ENCODE measurements at regions not wholly inside any gene's neighbourhood (a gene's known extent, or its start where the extent isn't known, plus 50 kb on each side); places are given as distances from the start of the nearest gene placed in this dataset.

GRCh38 chr12:59234391-59234790, 314.1 kb upstream of the LRIG3 start:
- intact Hi-C loops (cut with micrococcal nuclease; ENCODE audit: unreplicated experiment): no loop called here
- no TSS peak for BruUV-seq (replicated peaks)

GRCh38 chr12:59230334-59230733, 310.0 kb upstream of the LRIG3 start:
- POLR2A ChIA-PET: no interaction called here
- Histone ChIP-seq H3K36me3 (ENCODE audit: control insufficient read depth, insufficient read depth, low read length) (no peaks in the 10 kb centered on the region), H3K4me1 (ENCODE audit: control insufficient read depth, insufficient read depth, low read length) (no peaks in the 10 kb centered on the region), H3K9me3 (ENCODE audit: control insufficient read depth, insufficient read depth, low read depth, low read length) (no peaks in the 10 kb centered on the region), H3K4me3 (ENCODE audit: low read depth in 2 of 2, low read length in 2 of 2) (no peak overlapping the region), H3K27me3 (ENCODE audit: control insufficient read depth, insufficient read depth, low read length) (no peaks in the 10 kb centered on the region), H3K27ac (ENCODE audit: low read length) (no peak overlapping the region)
- ATAC-seq: no peak
- CTCF ChIA-PET: no interaction called here
- TF ChIP-seq REST (IDR thresholded peaks at IDR 0.05; ENCODE audit: insufficient read depth in 1 of 2, low read depth in 2 of 2, low read length in 1 of 2) (no peak), CTCF (IDR thresholded peaks at IDR 0.05) (no peak), TCF7L2 (IDR thresholded peaks at IDR 0.05; ENCODE audit: low read depth, low read length) (no peak), POLR2AphosphoS5 (IDR thresholded peaks at IDR 0.05; ENCODE audit: low read depth, low read length) (no peak), SIN3A (IDR thresholded peaks at IDR 0.05; ENCODE audit: borderline replicate concordance, insufficient read depth, low read depth, low read length) (no peak)
- intact Hi-C loops (cut with micrococcal nuclease; ENCODE audit: unreplicated experiment): no loop called here
- in situ Hi-C loops (cut with HindIII; ENCODE audit: low pct_unique_long_range_greater_than_20kb, low sequenced_read_pairs): no loop called here
- DNase-seq (ENCODE audit: low read depth, low spot score): no peak
- no TSS peak for BruUV-seq (replicated peaks)

More at GRCh38 chr12:59234391-59234790, 314.1 kb upstream of the LRIG3 start:
- ATAC-seq (no peak), DNase-seq (ENCODE audit: low read depth, low spot score) (no peak)
- Histone ChIP-seq H3K4me3 (ENCODE audit: low read depth in 2 of 2, low read length in 2 of 2) (no peak overlapping the region), H3K27me3 (ENCODE audit: control insufficient read depth, insufficient read depth, low read length) (no peaks in the 10 kb centered on the region), H3K9me3 (ENCODE audit: control insufficient read depth, insufficient read depth, low read depth, low read length) (no peaks in the 10 kb centered on the region; the same call in 1 of the 2 replicates), H3K27ac (ENCODE audit: low read length) (no peak overlapping the region), H3K36me3 (ENCODE audit: control insufficient read depth, insufficient read depth, low read length) (no peaks in the 10 kb centered on the region), H3K4me1 (ENCODE audit: control insufficient read depth, insufficient read depth, low read length) (no peaks in the 10 kb centered on the region)
- TF ChIP-seq SIN3A (IDR thresholded peaks at IDR 0.05; ENCODE audit: borderline replicate concordance, insufficient read depth, low read depth, low read length): no peak
- TF ChIP-seq CTCF (IDR thresholded peaks at IDR 0.05): no peak
- TF ChIP-seq REST (IDR thresholded peaks at IDR 0.05; ENCODE audit: insufficient read depth in 1 of 2, low read depth in 2 of 2, low read length in 1 of 2): no peak
- TF ChIP-seq POLR2AphosphoS5 (IDR thresholded peaks at IDR 0.05; ENCODE audit: low read depth, low read length): no peak
- TF ChIP-seq TCF7L2 (IDR thresholded peaks at IDR 0.05; ENCODE audit: low read depth, low read length): no peak
- in situ Hi-C loops (cut with HindIII; ENCODE audit: low pct_unique_long_range_greater_than_20kb, low sequenced_read_pairs): no loop called here
- CTCF ChIA-PET: no interaction called here
- POLR2A ChIA-PET: no interaction called here
